ENCODE measurements at regions not wholly inside any gene's neighbourhood (a gene's known extent, or its start where the extent isn't known, plus 50 kb on each side); places are given as distances from the start of the nearest gene placed in this dataset.

DNA sequence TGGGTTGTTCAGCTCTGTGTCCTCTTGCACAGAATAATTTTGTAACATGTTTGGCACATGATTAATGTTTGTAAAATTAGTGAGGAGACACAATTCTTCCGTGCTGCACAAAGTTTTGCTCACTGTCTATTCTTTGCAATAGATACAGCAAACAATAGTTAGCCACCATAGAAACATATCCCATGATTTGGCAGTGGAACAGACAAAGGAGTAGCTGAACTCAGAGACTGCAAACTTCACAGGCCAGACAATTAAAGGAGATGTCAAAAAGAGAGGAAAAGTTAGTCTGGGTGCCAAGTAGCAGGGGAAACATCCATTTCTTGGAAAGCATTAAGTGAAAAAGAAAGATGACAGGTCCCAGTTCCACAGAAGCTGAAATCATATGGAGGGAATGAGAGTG, 267.4 kb upstream of the NRXN1 start:
- TF ChIP-seq, protein P1, sequence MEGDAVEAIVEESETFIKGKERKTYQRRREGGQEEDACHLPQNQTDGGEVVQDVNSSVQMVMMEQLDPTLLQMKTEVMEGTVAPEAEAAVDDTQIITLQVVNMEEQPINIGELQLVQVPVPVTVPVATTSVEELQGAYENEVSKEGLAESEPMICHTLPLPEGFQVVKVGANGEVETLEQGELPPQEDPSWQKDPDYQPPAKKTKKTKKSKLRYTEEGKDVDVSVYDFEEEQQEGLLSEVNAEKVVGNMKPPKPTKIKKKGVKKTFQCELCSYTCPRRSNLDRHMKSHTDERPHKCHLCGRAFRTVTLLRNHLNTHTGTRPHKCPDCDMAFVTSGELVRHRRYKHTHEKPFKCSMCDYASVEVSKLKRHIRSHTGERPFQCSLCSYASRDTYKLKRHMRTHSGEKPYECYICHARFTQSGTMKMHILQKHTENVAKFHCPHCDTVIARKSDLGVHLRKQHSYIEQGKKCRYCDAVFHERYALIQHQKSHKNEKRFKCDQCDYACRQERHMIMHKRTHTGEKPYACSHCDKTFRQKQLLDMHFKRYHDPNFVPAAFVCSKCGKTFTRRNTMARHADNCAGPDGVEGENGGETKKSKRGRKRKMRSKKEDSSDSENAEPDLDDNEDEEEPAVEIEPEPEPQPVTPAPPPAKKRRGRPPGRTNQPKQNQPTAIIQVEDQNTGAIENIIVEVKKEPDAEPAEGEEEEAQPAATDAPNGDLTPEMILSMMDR (IDR thresholded peaks at IDR 0.05; ENCODE audit: control insufficient read depth, extremely low read depth, insufficient read depth): no peak
- no peak overlapping the region for H3K4me3 ChIP-seq (ENCODE audit: low read depth, low read length)

GRCh38 chr2:51297488-51297887, 265.6 kb upstream of the NRXN1 start:
- H3K4me3 ChIP-seq (ENCODE audit: low read depth, low read length): no peak overlapping the region
- TF ChIP-seq, protein P1 (IDR thresholded peaks at IDR 0.05; ENCODE audit: control insufficient read depth, extremely low read depth, insufficient read depth): no peak
- no peak for DNase-seq (ENCODE audit: low read depth)

More for the DNA sequence above, 267.4 kb upstream of the NRXN1 start:
- DNase-seq (ENCODE audit: low read depth): no peak

- H3K4me3 ChIP-seq (ENCODE audit: low read depth, low read length): no peak overlapping the region
- DNase-seq (ENCODE audit: low read depth): no peak
- TF ChIP-seq, protein P1 (IDR thresholded peaks at IDR 0.05; ENCODE audit: control insufficient read depth, extremely low read depth, insufficient read depth): no peak
These were observed 261.8 kb upstream of the NRXN1 start for GRCh38 chr2:51293566-51294200.

DNA sequence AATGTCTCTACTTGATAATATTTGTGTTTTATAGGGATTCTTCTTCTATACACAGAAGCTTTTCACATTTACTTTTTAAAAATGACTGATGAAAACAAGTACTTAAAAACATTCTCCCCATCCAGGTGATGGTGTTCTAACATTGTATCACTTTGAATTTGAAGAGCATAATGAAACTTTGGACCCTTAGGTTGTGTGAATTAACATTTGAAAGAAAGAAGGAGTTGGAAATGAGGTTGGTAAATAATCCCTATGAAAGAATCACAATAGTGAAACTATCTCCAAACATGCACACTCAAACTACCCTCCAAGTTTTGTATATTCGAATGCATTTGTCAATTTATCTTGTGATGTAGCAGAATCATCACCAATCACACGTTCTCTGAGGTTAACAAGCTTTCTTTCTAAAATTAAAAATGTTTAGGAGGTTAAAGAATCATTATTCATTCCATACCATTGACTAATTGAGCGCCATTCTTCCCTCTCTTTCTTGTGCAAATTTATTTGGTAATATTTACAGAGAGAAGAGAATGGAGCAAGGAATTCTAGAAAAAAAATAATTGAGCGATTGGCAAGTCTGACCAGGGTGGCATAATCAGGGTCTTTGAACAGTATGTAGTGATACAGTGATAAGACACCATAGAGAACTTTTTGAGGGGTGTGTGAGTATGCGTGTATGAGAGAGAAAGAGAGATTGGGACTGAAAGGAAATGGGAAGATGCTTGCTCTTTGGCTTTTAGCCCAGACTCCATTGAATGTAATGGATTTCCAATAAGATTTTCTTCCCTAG, 260.0 kb upstream of the NRXN1 start:
- H3K4me3 ChIP-seq (ENCODE audit: low read depth, low read length): no peak overlapping the region
- TF ChIP-seq, protein P1 (IDR thresholded peaks at IDR 0.05; ENCODE audit: control insufficient read depth, extremely low read depth, insufficient read depth): no peak
- DNase-seq (ENCODE audit: low read depth): no peak

GRCh38 chr2:51290725-51291124, 258.8 kb upstream of the NRXN1 start:
- no peak for DNase-seq (ENCODE audit: low read depth)
- H3K4me3 ChIP-seq (ENCODE audit: low read depth, low read length): no peak overlapping the region
- TF ChIP-seq, protein P1 (IDR thresholded peaks at IDR 0.05; ENCODE audit: control insufficient read depth, extremely low read depth, insufficient read depth): no peak

DNA sequence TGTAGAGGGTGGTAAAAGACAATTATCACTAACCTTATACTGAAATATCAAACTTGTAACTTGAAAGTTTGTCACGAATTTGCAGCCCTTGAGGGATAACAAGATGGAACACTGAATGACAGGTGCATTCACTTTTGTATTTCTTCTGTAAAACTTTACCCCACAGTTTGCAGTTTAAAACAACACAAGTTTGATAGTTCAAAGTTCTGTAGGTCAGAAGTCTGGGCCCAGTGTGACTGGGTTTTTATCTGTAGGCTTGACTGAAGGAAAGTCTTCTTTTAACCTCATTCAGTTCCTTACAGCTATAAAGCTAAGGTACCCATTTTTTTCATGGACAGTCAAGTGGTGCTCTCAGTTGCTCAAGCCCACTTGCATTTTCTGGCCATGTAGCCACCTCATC, 257.1 kb upstream of the NRXN1 start:
- TF ChIP-seq, protein P1 (IDR thresholded peaks at IDR 0.05; ENCODE audit: control insufficient read depth, extremely low read depth, insufficient read depth): no peak
- no peak for DNase-seq (ENCODE audit: low read depth)

More for the DNA sequence above, 257.1 kb upstream of the NRXN1 start:
- no peak overlapping the region for H3K4me3 ChIP-seq (ENCODE audit: low read depth, low read length)

Data from LNCaP clone FGC (cell line).